KBM-7 (cell line): ENCODE measurements at regions not wholly inside any gene's neighbourhood (a gene's known extent, or its start where the extent isn't known, plus 50 kb on each side); places are given as distances from the start of the nearest gene placed in this dataset.
A peak's percentile ranks its signal among the peaks of the same experiment; 100 is the strongest.

ENCODE experiments used
- DNase-seq: peaks from one replicate; pipeline ENCODE4 v3.0.0-alpha.2; 2015
- in situ Hi-C: fragments of 300-500 bp; cut with MboI; formaldehyde crosslinking; loops from 2 replicates; pipeline ENCODE4 v1.14.3; 2020; ENCODE audit warnings: low sequenced_read_pairs, low pct_unique_long_range_greater_than_20kb, mixed read lengths

GRCh38 chr14:56488306-56488705 lies 91.3 kb upstream of the TMEM260 start:
- DNase-seq: no peak
- in situ Hi-C loops: loop anchor here (25.0 kb wide), 2 partner anchors 776 to 1051 kb away; partner anchors contain the start of gene TBPL2

DNA sequence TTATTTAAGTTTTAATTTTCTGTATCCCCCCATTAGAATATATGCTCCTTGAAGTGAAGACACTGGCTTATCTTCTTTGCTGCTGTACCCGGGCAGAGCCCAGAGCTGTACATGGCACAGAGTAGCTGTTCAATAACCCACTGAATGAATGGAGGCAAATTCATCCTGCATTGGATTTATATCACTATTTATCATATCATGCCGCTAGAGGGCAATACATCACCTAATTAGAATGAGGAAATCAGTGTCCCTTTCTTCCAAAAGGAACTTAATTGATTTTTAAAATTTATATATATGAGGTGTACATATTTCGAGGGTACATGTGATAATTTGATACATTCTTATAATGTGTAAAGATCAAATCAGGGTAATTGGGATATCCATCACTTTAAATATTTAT lies 89.2 kb upstream of the TMEM260 start:
- in situ Hi-C loops: loop anchor here (25.0 kb wide), 2 partner anchors 778 to 1053 kb away; partner anchors contain the start of gene TBPL2

DNA sequence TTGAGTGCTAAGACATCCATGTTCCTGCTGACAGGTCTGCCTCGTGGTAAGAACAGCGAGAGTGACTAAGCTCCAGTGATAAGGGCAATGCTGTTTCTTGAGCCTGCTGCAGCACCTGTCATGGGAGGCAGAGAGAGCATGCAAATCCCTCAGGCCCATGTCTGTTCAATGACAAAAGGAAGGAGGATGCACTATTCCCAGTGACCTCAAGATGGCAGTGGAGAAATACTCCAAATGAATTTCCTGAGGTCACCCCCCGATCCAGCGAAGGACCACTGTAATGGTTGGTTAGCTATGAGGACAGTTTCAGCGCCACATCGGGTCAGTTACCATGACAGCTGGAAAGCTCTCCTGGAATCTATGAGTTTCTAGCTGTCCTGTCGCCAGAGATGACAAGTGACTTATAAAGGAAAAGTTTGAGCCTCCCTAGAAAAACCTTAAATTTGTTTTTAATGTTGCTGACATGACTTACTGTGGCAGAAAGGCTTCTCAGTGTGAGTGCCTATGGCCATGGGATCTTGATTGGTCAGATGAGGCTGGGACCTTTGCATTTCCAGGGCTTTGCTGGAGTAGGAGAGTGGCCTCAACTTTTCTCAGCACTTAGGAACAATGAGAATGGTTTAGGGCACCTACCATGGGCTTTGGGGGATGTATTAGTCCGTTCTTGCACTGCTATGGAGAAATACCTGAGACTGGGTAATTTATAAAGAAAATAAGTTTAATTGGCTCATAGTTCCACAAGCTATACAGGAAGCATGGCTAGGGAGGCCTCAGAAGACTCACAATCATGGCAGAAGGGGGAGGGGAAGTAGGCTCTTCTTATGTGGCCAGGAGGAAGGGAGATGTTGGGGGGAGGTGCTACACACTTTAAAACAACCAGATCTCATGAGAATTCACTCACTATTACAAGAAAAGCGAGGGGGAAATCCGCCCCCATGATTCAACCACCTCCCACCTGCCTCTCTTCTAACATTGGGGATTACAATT lies 88.0 kb upstream of the TMEM260 start:
- DNase-seq: peak; percentile 71
- in situ Hi-C loops: loop anchor here (25.0 kb wide), 2 partner anchors 779 to 1054 kb away; partner anchors contain the start of gene TBPL2

More for the DNA sequence above, 89.2 kb upstream of the TMEM260 start:
- DNase-seq: peak; percentile 39

DNA sequence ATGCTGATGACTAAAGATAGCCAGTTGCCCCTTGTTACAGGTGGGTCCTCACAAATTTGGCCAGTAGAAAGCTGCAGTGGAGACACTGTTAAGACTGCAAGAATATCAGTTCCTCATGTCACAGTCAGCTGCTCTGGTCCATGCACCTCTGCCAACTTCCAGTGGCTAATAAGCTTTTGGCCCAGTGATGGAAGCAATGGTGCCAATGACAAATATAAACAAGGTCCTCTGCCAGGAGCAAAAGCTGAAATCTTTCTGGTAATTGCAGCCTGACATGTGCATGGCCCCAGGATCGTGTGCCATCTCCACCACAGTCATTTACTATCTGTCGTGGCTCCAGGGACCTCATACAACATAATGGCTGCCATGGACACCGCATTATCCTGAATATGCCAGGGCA lies 85.4 kb upstream of the TMEM260 start:
- in situ Hi-C loops: loop anchor here (25.0 kb wide), 2 partner anchors 782 to 1057 kb away; partner anchors contain the start of gene TBPL2
- DNase-seq: no peak

GRCh38 chr14:56498112-56498511 lies 81.5 kb upstream of the TMEM260 start:
- in situ Hi-C loops: loop anchor here (25.0 kb wide), 2 partner anchors 786 to 1061 kb away; partner anchors contain the start of gene TBPL2
- DNase-seq: no peak

DNA sequence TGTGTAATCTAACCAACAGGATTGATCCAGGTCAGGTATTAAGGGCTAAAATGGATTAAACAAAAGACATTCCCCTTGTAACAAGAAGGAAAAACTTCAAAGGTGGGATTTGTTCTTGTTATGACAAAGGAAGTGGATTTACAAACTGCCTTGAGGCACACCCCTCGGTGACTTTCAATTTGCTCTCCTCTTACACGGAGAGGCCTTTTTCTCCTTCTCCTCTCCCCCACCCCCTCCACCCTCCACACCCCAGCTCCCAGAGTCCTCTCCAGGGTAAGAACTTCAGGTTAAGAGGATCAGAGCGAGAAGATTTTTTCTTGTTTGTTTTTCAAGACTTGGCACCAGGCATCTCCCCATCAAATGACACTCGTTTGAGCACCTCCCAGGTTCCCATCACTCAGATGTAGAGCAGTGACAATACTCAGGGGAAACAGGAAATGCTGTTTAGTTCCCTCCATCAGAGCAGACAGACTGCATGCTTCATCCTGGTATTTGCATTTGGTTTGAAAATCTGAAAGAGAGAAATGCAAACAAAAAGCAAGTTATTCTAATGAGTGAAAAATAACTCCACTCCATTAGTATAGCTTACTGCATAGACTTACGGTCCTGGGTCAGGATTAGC lies 77.6 kb upstream of the TMEM260 start:
- in situ Hi-C loops: no loop called here
- no peak for DNase-seq

GRCh38 chr14:56505361-56505760 lies 74.2 kb upstream of the TMEM260 start:
- DNase-seq: no peak
- in situ Hi-C loops: no loop called here

DNA sequence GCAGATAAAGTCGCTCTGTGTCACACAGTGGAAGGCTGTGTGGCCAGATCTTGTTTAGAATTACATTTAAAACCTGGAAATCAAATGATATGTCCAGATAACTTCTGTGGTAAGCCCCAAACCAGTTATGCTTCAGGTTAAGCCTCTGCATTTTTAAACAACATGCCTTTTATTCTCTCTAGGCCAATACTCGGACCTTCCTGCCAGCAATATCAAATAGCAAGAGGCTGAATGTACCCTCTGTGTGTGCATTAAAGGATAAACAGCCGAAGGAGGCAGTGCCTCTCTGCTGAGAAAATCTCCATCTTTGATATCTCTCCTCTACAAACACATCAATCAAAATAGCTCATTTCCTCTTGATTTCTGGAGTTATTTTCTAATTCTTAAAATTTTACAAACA lies 67.1 kb upstream of the TMEM260 start:
- in situ Hi-C loops: no loop called here
- DNase-seq: no peak

- in situ Hi-C loops: no loop called here
- DNase-seq: no peak
These were observed 64.8 kb upstream of the TMEM260 start for GRCh38 chr14:56514663-56515371.

DNA sequence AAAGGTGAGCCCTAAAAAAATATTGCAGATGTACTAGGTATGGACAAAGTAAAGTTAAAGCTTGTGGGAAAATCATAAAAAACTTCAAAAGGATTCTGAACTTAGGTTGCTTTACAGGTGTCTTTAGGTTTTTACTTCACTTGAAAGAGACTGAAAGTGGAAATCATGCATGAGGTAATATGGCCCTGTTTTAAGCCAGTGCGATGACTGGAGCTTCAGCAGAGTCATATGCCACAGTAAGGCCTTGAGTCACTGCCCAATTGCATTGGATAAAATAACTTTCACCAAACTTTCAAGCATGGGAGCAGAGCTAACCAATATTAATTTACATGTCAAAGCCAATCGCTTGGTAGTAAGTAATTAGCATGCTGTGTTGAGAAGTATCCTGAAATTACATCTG lies 63.9 kb upstream of the TMEM260 start:
- in situ Hi-C loops: no loop called here
- no peak for DNase-seq

DNA sequence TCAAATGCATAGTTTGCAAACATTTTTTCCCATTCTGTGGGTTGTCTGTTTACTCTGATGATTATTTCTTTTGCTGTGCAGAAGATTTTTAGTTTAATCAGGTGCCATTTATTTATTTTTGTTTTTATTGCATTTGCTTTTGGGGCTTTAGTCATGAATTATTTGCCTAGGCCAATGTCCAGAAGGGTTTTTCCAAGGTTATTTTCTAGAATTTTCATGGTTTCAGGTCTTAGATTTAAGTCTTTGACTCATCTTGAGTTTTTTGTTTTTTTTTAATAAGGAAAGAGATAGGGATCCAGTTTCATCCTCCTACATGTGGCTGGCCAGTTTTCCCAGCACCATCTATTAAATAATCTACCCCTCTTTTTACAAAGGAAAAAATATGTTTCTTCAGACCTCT lies 57.2 kb upstream of the TMEM260 start:
- DNase-seq: no peak
- in situ Hi-C loops: no loop called here

DNA sequence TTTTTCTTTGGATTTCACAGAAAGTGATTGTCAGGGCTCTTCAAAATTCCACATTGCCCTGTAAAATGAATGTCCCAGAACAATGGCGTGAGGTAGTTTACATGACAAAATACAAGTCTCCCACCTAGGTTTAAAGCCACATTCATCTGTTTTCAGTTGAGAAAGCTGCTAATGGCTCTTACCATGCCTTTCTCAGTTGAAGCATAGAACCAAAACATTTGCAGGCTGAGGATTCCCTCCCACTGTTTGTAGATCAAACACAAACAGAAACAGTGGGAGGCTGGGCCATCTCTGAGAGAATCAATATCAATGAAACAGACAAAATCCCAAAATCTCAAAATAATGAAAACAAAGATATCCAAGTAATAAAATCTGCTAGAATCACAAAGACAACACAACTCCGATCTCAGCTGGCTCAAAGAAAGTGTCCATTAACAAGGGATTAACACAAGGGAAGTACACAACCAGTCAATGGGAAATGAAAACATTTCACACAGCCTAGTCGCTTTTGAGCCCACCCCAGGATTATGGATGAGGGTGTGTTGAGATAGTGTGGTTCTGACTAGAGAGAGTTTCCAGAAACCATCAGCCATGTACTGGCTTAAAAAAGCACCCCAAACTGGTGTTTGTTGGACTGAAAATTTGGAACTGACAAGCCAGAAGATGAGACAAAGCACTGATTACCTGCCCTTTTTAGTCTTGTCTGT lies 54.5 kb upstream of the TMEM260 start:
- no peak for DNase-seq
- in situ Hi-C loops: loop anchor here (25.0 kb wide), 1 partner anchor 537 kb away; no protein-coding TSS in a partner anchor

DNA sequence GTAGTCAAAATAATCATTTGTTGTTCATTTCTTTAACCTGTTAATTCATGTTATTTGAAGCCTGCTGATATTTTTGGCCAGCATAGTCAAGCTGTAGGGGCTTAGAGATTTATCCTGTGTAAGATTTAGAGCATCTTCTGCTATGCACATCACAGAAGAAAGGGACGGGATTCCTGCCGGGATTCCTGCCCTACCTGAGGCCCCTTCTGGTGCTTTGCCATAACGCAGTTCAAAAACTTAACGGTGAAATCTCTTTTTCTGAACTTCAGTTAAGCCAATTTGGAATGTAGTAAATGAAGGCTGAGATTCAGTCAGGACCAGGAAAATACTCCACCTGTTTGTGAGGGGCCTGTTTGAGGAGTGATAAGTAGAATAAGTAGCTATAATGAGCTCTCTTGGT lies 50.7 kb upstream of the TMEM260 start:
- in situ Hi-C loops: loop anchor here (25.0 kb wide), 1 partner anchor 533 kb away; no protein-coding TSS in a partner anchor

More for the DNA sequence above, 50.7 kb upstream of the TMEM260 start:
- DNase-seq: no peak
